ENCODE measurements at regions not wholly inside any gene's neighbourhood (a gene's known extent, or its start where the extent isn't known, plus 50 kb on each side); places are given as distances from the start of the nearest gene placed in this dataset.
A peak's percentile ranks its signal among the peaks of the same experiment; 100 is the strongest.

GRCh38 chr4:160009656-160010493 lies 907.0 kb downstream of the RAPGEF2 start:
- no peak overlapping the region for H3K4me3 ChIP-seq (replicated peaks in 1 of 2; ENCODE audit: low read depth in 2 of 2, low read length in 2 of 2)
- peak in 1 of 2 donors; percentile 5 for DNase-seq (ENCODE audit: low read depth in 2 of 2)
- TF ChIP-seq, protein P1, sequence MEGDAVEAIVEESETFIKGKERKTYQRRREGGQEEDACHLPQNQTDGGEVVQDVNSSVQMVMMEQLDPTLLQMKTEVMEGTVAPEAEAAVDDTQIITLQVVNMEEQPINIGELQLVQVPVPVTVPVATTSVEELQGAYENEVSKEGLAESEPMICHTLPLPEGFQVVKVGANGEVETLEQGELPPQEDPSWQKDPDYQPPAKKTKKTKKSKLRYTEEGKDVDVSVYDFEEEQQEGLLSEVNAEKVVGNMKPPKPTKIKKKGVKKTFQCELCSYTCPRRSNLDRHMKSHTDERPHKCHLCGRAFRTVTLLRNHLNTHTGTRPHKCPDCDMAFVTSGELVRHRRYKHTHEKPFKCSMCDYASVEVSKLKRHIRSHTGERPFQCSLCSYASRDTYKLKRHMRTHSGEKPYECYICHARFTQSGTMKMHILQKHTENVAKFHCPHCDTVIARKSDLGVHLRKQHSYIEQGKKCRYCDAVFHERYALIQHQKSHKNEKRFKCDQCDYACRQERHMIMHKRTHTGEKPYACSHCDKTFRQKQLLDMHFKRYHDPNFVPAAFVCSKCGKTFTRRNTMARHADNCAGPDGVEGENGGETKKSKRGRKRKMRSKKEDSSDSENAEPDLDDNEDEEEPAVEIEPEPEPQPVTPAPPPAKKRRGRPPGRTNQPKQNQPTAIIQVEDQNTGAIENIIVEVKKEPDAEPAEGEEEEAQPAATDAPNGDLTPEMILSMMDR (IDR thresholded peaks at IDR 0.05; ENCODE audit: low read depth, low read length), result no peak

- no peak overlapping the region for H3K4me3 ChIP-seq (replicated peaks in 1 of 2; ENCODE audit: low read depth in 2 of 2, low read length in 2 of 2)
- TF ChIP-seq, protein P1 (IDR thresholded peaks at IDR 0.05; ENCODE audit: low read depth, low read length), result no peak
- DNase-seq (ENCODE audit: low read depth in 2 of 2), result no peak
Observed at GRCh38 chr4:160019936-160020335, 917.1 kb downstream of the RAPGEF2 start.

DNA sequence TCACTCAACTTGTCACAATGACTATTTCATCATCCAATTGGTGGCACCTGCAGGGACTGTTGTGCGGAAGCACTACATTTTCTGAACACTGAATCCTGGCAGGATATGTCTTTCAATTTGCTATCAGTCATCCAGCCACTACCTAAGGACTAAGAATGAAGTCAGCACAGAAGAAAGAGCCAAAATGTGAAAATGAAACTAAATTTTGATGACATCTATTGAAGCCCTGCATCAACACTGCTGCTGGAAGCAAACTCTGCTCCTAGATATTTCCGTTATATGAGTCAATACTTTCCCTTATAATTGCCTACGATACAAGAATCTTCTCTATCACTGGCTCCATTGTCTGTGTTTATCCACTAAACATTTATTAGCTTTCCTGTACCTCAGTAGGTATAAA lies 917.9 kb downstream of the RAPGEF2 start:
- TF ChIP-seq, protein P1 (IDR thresholded peaks at IDR 0.05; ENCODE audit: low read depth, low read length), result no peak
- H3K4me3 ChIP-seq (replicated peaks in 1 of 2; ENCODE audit: low read depth in 2 of 2, low read length in 2 of 2), result no peak overlapping the region
- no peak for DNase-seq (ENCODE audit: low read depth in 2 of 2)

DNA sequence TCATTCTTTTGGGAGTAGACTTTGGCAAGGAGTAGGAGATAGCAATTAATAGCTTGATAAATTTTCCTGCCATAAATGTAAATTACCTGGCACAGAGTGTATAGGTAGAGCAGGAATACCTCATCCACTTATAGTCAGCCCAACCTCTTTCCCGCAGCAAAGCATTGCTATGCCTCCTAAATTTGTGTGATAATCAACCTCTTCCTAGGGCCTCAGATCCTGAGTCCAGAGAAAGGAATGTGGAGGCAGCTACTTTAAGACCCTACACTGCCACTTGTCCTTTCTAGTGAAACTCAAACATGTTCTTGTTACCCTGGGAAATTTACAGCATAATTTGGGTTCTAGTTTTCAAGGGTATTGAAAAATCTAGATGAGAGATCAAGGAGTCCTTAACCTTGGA lies 919.0 kb downstream of the RAPGEF2 start:
- TF ChIP-seq, protein P1 (IDR thresholded peaks at IDR 0.05; ENCODE audit: low read depth, low read length), result no peak
- no peak overlapping the region for H3K4me3 ChIP-seq (replicated peaks in 1 of 2; ENCODE audit: low read depth in 2 of 2, low read length in 2 of 2)
- no peak for DNase-seq (ENCODE audit: low read depth in 2 of 2)

GRCh38 chr4:160026721-160027120 lies 923.8 kb downstream of the RAPGEF2 start:
- H3K4me3 ChIP-seq (replicated peaks in 1 of 2; ENCODE audit: low read depth in 2 of 2, low read length in 2 of 2), result no peak overlapping the region
- peak; percentile 1 to 15 for DNase-seq (ENCODE audit: low read depth in 2 of 2)
- TF ChIP-seq, protein P1 (IDR thresholded peaks at IDR 0.05; ENCODE audit: low read depth, low read length), result no peak

GRCh38 chr4:160034501-160034900 lies 931.6 kb downstream of the RAPGEF2 start:
- TF ChIP-seq, protein P1 (IDR thresholded peaks at IDR 0.05; ENCODE audit: low read depth, low read length), result no peak
- no peak for DNase-seq (ENCODE audit: low read depth in 2 of 2)
- no peak overlapping the region for H3K4me3 ChIP-seq (replicated peaks in 1 of 2; ENCODE audit: low read depth in 2 of 2, low read length in 2 of 2)
